Endothelial cell of umbilical vein (primary cell): ENCODE measurements at regions not wholly inside any gene's neighbourhood (a gene's known extent, or its start where the extent isn't known, plus 50 kb on each side); places are given as distances from the start of the nearest gene placed in this dataset.

ENCODE experiments used
- BruUV-seq: library from RNA; stranded (reverse); fragments of 400-500 nt; replicated peaks from 2 replicates; lab custom pipeline; 2021; lab: Mats Ljungman, UMichigan
- CTCF ChIA-PET: fragments of 300-600, 350-600 bp; sonication (Branson Sonifier 250); formaldehyde crosslinking; loops from one replicate; lab custom pipeline; 2021; ENCODE audit warnings: antibody characterized with exemption, inconsistent platforms; lab: Charles Lee
- POLR2A ChIA-PET: fragments of 300-600, 350-600 bp; sonication (Branson Sonifier 250); formaldehyde crosslinking; loops from one replicate; lab custom pipeline; 2021; ENCODE audit warnings: antibody characterized with exemption, inconsistent platforms; lab: Charles Lee
- DNase-seq: peaks from one replicate; pipeline ENCODE4 v3.0.0-alpha.2; 2011; ENCODE audit warnings: low read depth, low spot score
- FAIRE-seq: peaks from 2 replicates; lab custom pipeline; 2011; peaks lifted over from hg19 to GRCh38; lab: Jason Lieb, UNC
- H2AFZ ChIP-seq: 2 replicates; pipeline ENCODE4 v1.6.0; 2012; ENCODE audit warnings: low read depth, low read length, control low read depth, inconsistent platforms
- H3K27ac ChIP-seq: 2 replicates; pipeline ENCODE4 v1.5.1; 2011; ENCODE audit warnings: low read depth, mild to moderate bottlenecking, control low read depth, low read length, moderate library complexity; ENCODE audit not compliant: insufficient read depth
- H3K27me3 ChIP-seq, 2 experiments: 2 replicates each; pipeline versions ENCODE4 v1.6.0 to v1.6.1; 2011; ENCODE audit warnings: low read length in 2 of 2, mixed read lengths in 1 of 2; ENCODE audit not compliant: control insufficient read depth in 2 of 2, insufficient read depth in 2 of 2
- H3K36me3 ChIP-seq, 2 experiments: 2 replicates in 1 of 2; 3 replicates in 1 of 2; pipeline ENCODE4 v1.5.1; 2011; ENCODE audit warnings: low read length in 2 of 2, mild to moderate bottlenecking in 1 of 2, moderate library complexity in 1 of 2; ENCODE audit not compliant: control insufficient read depth in 2 of 2, insufficient read depth in 2 of 2; ENCODE audit errors: extremely low read depth in 1 of 2
- H3K4me1 ChIP-seq: 3 replicates; pipeline ENCODE4 v1.5.1; 2011; ENCODE audit warnings: mild to moderate bottlenecking, low read length; ENCODE audit not compliant: control insufficient read depth, insufficient read depth; ENCODE audit errors: extremely low read depth
- H3K4me2 ChIP-seq: 2 replicates; pipeline ENCODE4 v1.6.1; 2011; ENCODE audit warnings: low read length, control low read depth, mixed read lengths; ENCODE audit not compliant: insufficient read depth
- H3K4me3 ChIP-seq, 3 experiments: fragments of 200-600 bp in 1 of 3; sonication (generic), shearing (Covaris generic) in 1 of 3; replicated peaks in 1 of 3; 2 replicates each; pipeline ENCODE4 v1.5.1; 2011 to 2016; ENCODE audit warnings: control low read depth in 3 of 3, low read length in 3 of 3, mild to moderate bottlenecking in 2 of 3, inconsistent platforms in 1 of 3, low read depth in 1 of 3, moderate library complexity in 1 of 3; ENCODE audit not compliant: insufficient read depth in 1 of 3
- H3K79me2 ChIP-seq: 2 replicates; pipeline ENCODE4 v1.6.0; 2012; ENCODE audit warnings: low read length, inconsistent platforms; ENCODE audit not compliant: control insufficient read depth, insufficient read depth
- H3K9ac ChIP-seq: replicated peaks from 2 replicates; pipeline ENCODE3; 2011; ENCODE audit warnings: low read length, control low read depth; ENCODE audit not compliant: insufficient read depth; ENCODE audit errors: extremely low read depth
- H3K9me1 ChIP-seq: replicated peaks from 3 replicates; pipeline ENCODE4 v1.6.0; 2011; ENCODE audit warnings: mild to moderate bottlenecking, low read length; ENCODE audit not compliant: control insufficient read depth, insufficient read depth; ENCODE audit errors: extremely low read depth
- H3K9me3 ChIP-seq: replicated peaks from 2 replicates; pipeline ENCODE4 v1.5.1; 2012; ENCODE audit warnings: low read length, inconsistent platforms; ENCODE audit not compliant: control insufficient read depth, insufficient read depth
- H4K20me1 ChIP-seq: replicated peaks from 2 replicates; pipeline ENCODE3; 2011; ENCODE audit warnings: mild to moderate bottlenecking, low read length; ENCODE audit not compliant: control insufficient read depth, insufficient read depth; ENCODE audit errors: extremely low read depth
- CTCF ChIP-seq, 2 donors: IDR thresholded peaks; 1 replicate in 1 of 2; 2 replicates in 1 of 2; pipeline ENCODE4 v1.5.1; 2011; ENCODE audit warnings: low read length in 2 of 2, mild to moderate bottlenecking in 2 of 2, moderate library complexity in 2 of 2, control low read depth in 1 of 2, inconsistent platforms in 1 of 2, low read depth in 1 of 2; ENCODE audit not compliant: insufficient read depth in 1 of 2; ENCODE audit errors: extremely low read depth in 1 of 2
- EZH2 ChIP-seq: IDR thresholded peaks from 2 replicates; pipeline ENCODE4 v1.6.1; 2012; ENCODE audit warnings: borderline replicate concordance, low read depth, mild to moderate bottlenecking, moderate library complexity, low read length, inconsistent platforms; ENCODE audit not compliant: severe bottlenecking
- FOS ChIP-seq: IDR thresholded peaks from 2 replicates; pipeline ENCODE4 v1.6.1; 2011; ENCODE audit warnings: mild to moderate bottlenecking, low read length, moderate library complexity, borderline replicate concordance; ENCODE audit not compliant: insufficient read depth
- GATA2 ChIP-seq: IDR thresholded peaks from 2 replicates; pipeline ENCODE4 v1.7.0; 2011; ENCODE audit warnings: low read depth, mild to moderate bottlenecking, moderate library complexity, mixed read lengths, low read length; ENCODE audit not compliant: insufficient read length, insufficient read depth
- JUN ChIP-seq: IDR thresholded peaks from 2 replicates; pipeline ENCODE4 v1.6.1; 2011; ENCODE audit warnings: borderline replicate concordance, low read depth; ENCODE audit not compliant: insufficient read length, insufficient read depth
- MAX ChIP-seq: IDR thresholded peaks from 2 replicates; pipeline ENCODE4 v1.6.1; 2011; ENCODE audit not compliant: insufficient read depth, insufficient read length
- MYC ChIP-seq: IDR thresholded peaks from one replicate; pipeline ENCODE4 v1.6.1; 2011; ENCODE audit warnings: mild to moderate bottlenecking, low read depth, low read length
- POLR2A ChIP-seq: IDR thresholded peaks from 2 replicates; pipeline ENCODE4 v1.6.1; 2012; ENCODE audit warnings: low read depth, mild to moderate bottlenecking, control low read depth, low read length
- POLR2AphosphoS5 ChIP-seq: IDR thresholded peaks from 2 replicates; pipeline ENCODE4 v1.6.1; 2012; ENCODE audit warnings: low read depth, mild to moderate bottlenecking, control low read depth, low read length, moderate library complexity; ENCODE audit not compliant: insufficient read depth
- dilution Hi-C: fragments of 300-500 bp; cut with MboI; formaldehyde crosslinking; loops from one replicate; pipeline ENCODE4 v1.15.0; 2019; ENCODE audit warnings: low sequenced_read_pairs; ENCODE audit not compliant: extremely low pct_ligation_motif_present
- intact Hi-C: fragments of 100-400 bp; cut with micrococcal nuclease; formaldehyde crosslinking; loops from one replicate; pipeline ENCODE4 v1.10.0; 2022

- Histone ChIP-seq H2AFZ (no peak overlapping the region), H3K27me3 (no peaks in the 10 kb centered on the region), H3K36me3 (no peaks in the 10 kb centered on the region), H3K9me1 (no peaks in the 10 kb centered on the region), H3K79me2 (no peaks in the 10 kb centered on the region), H3K4me3 (no peak overlapping the region), H3K4me1 (peaks cover 7% of the 10 kb centered on the region), H3K9me3 (no peaks in the 10 kb centered on the region), H3K9ac (no peak overlapping the region), H3K27ac (no peak overlapping the region), H4K20me1 (no peaks in the 10 kb centered on the region), H3K4me2 (no peak overlapping the region)
- FAIRE-seq, result no peak
- BruUV-seq, result no TSS peak
- dilution Hi-C loops, result no loop called here
- ChIA-PET CTCF (no interaction called here), POLR2A (no interaction called here)
- intact Hi-C loops, result no loop called here
- no peak for TF ChIP-seq GATA2
- TF ChIP-seq MYC, result no peak
- no peak for TF ChIP-seq POLR2AphosphoS5
- no peak for TF ChIP-seq MAX
- no peak for TF ChIP-seq POLR2A
- TF ChIP-seq CTCF (IDR thresholded peaks at IDR 0.05; ENCODE audit: extremely low read depth in 1 of 2, insufficient read depth in 1 of 2, low read depth in 1 of 2, low read length in 2 of 2), result no peak
- DNase-seq, result no peak
Observed at GRCh38 chr6:126535138-126535537, 195.2 kb downstream of the CENPW start.

GRCh38 chr6:126535595-126535994, 195.7 kb downstream of the CENPW start:
- no peak overlapping the region for H3K4me2 ChIP-seq
- H3K79me2 ChIP-seq, result no peaks in the 10 kb centered on the region
- BruUV-seq, result no TSS peak
- no peak overlapping the region for H3K27ac ChIP-seq
- H3K36me3 ChIP-seq, result no peaks in the 10 kb centered on the region
- no peaks in the 10 kb centered on the region for H3K27me3 ChIP-seq
- FAIRE-seq, result no peak
- no peaks in the 10 kb centered on the region for H3K9me1 ChIP-seq
- CTCF ChIA-PET, result no interaction called here
- no peaks in the 10 kb centered on the region for H4K20me1 ChIP-seq
- no peak overlapping the region for H3K9ac ChIP-seq
- intact Hi-C loops (no loop called here), dilution Hi-C loops (no loop called here)
- POLR2A ChIA-PET, result no interaction called here
- H2AFZ ChIP-seq, result no peak overlapping the region
- no peak overlapping the region for H3K4me3 ChIP-seq
- TF ChIP-seq POLR2A (no peak), MAX (no peak), JUN (no peak), FOS (no peak), EZH2 (no peak), POLR2AphosphoS5 (no peak), GATA2 (no peak), MYC (no peak), CTCF (IDR thresholded peaks at IDR 0.05; ENCODE audit: extremely low read depth in 1 of 2, insufficient read depth in 1 of 2, low read depth in 1 of 2, low read length in 2 of 2) (no peak)
- no peaks in the 10 kb centered on the region for H3K9me3 ChIP-seq
- DNase-seq, result no peak
- H3K4me1 ChIP-seq, result peaks cover 6% of the 10 kb centered on the region
